ENCODE measurements at regions not wholly inside any gene's neighbourhood (a gene's known extent, or its start where the extent isn't known, plus 50 kb on each side); places are given as distances from the start of the nearest gene placed in this dataset.

- TF ChIP-seq MAZ (IDR thresholded peaks at IDR 0.05; ENCODE audit: borderline replicate concordance, low read depth, low read length) (no peak), CTCF (conservative IDR thresholded peaks at IDR 0.05; ENCODE audit: low read depth, low read length) (no peak), CEBPB (IDR thresholded peaks at IDR 0.05; ENCODE audit: low read depth, low read length) (no peak), RFX5 (IDR thresholded peaks at IDR 0.05; ENCODE audit: low read depth, low read length) (no peak), MXI1 (IDR thresholded peaks at IDR 0.05; ENCODE audit: borderline replicate concordance, low read depth, low read length) (no peak), RAD21 (IDR thresholded peaks at IDR 0.05; ENCODE audit: low read length) (no peak), POLR2A (IDR thresholded peaks at IDR 0.05; ENCODE audit: low read depth, low read length) (no peak)
These were observed 506.8 kb downstream of the DNAJB9 start for GRCh38 chr7:109076396-109076972.
